HG02763 (cell line): ENCODE measurements at regions not wholly inside any gene's neighbourhood (a gene's known extent, or its start where the extent isn't known, plus 50 kb on each side); places are given as distances from the start of the nearest gene placed in this dataset.

Experiments
- ATAC-seq: cut with Tn5 transposase; IDR thresholded peaks from one replicate; pipeline ENCODE4 v1.9.1; 2021; ENCODE audit warnings: mild to moderate bottlenecking, moderate library complexity; ENCODE audit not compliant: unreplicated experiment

- ATAC-seq, result no peak
Measured at GRCh38 chr13:106919133-106919532, 351.2 kb upstream of the ARGLU1 start.

DNA sequence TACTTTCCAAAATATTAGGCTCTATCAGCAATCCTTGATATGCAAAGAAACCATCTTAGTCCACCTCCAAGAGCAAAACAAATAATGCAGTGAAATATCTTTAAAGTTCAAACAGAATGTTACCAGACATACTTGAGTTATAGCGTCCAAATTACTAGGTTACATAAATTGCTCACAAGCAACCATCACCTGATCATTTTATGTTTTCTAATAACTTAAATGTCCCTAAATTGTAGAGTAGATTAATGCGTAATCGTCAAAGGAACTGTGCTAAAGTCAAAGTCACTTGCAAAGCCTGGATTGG lies 350.6 kb upstream of the ARGLU1 start:
- ATAC-seq, result no peak

DNA sequence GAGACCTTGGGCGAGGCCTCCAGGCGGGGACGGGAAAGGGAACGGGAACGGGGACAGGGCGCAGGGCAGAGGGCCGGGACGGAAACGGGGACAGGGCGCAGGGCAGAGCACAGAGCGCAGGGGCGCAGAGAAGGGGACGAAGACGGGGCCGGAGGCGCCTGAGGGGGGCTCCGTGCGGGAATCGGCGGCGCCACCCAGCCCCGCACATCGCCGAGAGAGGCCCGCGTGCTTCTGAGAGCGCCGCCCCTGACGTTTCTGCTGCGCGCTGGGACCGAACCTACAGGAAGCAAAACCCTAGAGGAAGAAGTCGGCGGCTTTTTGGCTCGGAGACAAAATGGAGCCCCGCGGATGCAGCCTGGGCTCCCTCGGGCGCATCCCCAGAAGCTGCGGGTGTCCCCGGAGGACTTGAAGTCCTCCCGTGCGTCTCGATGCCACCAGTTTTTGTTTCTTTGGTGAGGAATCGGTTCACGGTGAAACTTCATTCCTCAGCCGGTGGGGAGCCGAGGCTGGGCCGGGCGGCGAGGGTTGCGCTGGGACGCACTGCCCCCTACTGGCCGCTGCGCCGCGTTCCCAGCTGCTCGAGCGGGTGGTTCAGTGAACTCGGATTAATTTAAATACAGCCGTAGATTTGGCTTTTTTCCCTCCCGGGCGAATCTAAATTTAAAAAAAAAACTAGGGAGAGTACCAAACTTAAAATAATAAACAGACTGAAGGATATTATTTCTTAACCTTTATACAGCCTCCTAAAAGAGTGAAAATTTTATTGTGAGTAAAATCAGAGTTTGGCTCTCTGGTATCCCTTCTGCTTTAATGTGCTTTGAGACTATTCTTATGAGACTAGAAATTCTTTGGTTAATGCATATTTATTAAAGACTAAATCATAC lies 350.0 kb upstream of the ARGLU1 start:
- ATAC-seq, result peak; percentile 96

- no peak for ATAC-seq
Measured at GRCh38 chr13:106917024-106917571, 349.2 kb upstream of the ARGLU1 start.

- ATAC-seq, result no peak
Measured at GRCh38 chr13:106916329-106916976, 348.5 kb upstream of the ARGLU1 start.

GRCh38 chr13:106915146-106915545 lies 347.2 kb upstream of the ARGLU1 start:
- ATAC-seq, result no peak

DNA sequence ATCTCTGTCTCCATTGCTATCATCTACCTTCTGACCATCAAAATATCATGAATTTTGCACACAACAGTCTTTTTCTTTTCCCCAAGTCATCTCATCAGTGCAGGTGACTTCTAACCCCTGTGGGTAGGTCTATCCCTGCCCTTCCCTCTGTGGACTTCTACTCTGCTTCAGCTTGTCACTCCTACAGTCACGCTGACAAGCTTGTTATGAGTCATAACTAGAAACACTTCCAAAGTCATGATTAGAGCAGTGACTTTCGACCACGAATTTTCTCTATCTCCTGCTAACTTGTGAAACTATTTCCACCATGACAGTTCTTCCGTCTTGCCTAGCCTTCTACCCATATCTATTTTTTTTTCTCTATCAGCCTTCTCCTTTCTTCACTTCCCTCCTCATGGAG lies 343.7 kb upstream of the ARGLU1 start:
- no peak for ATAC-seq

DNA sequence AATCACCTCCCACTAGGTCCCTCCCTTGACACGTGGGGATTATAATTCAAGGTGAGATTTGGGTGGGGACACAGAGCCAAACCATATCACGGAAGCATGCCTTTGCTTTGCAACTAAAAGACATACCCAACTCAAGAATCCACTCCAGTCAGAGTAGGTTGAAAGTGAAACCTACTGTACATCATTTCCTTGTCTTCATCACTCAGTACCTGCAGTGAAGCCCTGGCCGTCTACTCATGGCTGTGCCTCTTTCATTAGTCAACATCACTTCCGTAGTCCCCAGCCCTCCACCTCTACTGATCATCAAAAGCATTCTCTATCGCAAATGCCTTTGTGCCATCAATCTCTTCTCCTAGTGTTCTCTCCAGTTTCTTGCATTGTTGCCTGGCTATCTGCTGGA lies 343.1 kb upstream of the ARGLU1 start:
- ATAC-seq, result no peak

GRCh38 chr13:106906426-106906996 lies 338.6 kb upstream of the ARGLU1 start:
- ATAC-seq, result no peak

DNA sequence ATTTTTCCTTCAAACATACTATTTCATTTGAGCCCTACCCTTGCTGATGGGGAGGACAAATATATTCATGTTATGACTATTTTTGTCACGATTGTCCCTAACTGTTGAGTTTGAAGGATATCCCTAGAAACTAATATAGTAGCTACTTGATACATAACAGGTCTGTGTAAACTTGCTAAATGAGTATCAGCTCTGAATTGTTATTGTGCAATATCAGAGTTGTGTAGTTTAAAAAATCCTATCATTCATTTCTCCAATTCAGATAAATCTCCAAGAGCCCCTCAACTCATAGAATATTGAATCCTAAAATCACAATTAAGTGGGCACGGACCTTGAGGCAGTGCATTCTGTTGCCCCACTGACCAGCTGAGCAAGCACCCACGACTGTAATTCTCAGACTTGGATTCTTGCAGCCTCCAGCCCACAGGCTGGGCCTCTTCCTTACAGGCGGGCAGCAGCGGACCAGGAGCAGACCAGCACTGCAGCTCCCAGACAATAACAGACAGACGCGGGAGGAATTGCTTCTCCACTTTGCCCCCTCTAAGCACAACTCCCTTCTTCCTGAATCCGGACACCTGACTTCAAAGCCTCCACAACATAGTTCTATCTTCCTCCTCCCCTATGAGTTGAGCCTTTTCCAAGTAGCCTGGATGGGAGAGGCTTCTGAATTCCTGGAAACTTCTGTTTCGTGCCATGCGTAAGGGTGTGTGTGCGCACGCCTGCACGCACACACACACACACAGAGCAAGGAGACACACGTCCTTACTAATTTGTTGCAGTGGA lies 337.6 kb upstream of the ARGLU1 start:
- ATAC-seq, result no peak

DNA sequence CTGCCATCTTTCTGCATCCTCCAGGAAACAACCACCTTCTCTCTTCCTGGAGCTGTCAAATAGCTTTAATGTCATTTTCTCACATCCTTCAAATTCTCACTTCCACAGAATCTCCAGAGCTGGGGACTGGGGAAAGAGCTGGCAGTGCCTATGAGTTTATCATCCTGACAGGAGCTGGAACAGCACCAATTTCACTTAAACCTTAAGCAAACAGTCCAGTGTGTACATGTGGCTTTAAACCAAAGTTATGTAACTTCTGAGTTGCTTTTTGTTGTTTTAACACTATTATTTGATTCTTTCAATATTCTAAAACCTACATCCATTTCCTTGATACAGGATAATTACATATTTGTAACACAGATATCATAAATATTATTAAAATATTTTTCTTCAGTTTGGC lies 331.5 kb upstream of the ARGLU1 start:
- ATAC-seq, result no peak

DNA sequence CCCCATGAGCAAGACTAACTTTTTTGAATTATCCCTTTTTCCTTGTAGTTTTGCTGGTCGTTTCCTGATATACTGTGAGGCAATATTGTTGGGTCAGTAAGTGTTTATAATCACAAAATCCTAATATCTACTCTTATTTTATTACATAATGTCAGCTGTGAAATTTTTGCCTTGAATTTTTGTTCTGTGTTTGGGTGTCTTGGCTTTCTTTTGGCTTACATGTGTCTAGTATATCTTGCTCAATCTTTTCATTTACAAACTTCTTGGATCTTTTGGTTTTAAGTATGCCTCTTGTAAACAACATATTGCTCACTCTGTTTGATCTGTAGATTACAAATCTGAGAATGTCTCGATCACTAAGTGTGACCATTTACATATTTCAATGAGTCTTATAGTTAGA lies 330.3 kb upstream of the ARGLU1 start:
- no peak for ATAC-seq

GRCh38 chr13:106888148-106888547 lies 320.2 kb upstream of the ARGLU1 start:
- no peak for ATAC-seq

GRCh38 chr13:106887686-106888085 lies 319.7 kb upstream of the ARGLU1 start:
- ATAC-seq, result no peak

DNA sequence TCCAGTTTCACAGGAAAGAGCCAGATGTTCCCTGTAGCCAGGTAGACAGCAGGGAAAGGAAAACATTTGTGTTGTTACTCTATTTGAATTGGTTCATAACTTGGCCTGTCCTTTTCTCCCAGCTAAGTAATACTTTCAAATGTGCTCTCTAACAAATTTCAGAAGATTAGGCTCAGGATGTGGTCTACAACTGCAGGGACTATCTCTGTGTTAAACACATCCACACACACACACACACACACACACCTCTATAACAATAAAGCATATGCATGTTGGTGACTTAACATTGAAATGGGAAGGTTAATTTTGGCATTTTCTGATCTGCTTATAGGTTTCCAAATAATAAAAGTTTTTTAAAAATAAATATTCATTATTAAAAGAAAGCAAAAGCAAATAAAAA lies 316.0 kb upstream of the ARGLU1 start:
- ATAC-seq, result no peak

- ATAC-seq, result no peak
Measured at GRCh38 chr13:106882246-106882645, 314.3 kb upstream of the ARGLU1 start.

- no peak for ATAC-seq
Measured at GRCh38 chr13:106879806-106880205, 311.9 kb upstream of the ARGLU1 start.

DNA sequence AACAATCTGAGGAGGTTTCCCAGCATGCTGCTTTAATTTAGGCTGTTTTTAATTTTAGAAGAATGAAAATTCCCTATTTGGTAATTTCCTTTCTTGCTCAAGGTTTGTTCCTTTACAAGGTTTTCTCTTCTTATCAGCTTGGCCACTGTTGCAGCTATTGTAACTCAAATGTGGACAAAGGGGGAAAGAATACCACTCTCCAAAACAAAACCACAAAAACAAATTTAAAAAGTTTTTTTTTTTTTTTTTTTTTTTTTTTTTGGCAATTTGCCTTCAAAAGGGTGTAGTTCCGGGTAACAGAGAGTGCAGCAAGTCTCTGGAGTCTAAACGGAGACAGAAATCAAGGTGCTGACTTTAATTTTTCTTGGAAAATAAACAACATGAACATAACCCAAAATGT lies 306.4 kb upstream of the ARGLU1 start:
- no peak for ATAC-seq

GRCh38 chr13:106873810-106874209 lies 305.9 kb upstream of the ARGLU1 start:
- ATAC-seq, result no peak

DNA sequence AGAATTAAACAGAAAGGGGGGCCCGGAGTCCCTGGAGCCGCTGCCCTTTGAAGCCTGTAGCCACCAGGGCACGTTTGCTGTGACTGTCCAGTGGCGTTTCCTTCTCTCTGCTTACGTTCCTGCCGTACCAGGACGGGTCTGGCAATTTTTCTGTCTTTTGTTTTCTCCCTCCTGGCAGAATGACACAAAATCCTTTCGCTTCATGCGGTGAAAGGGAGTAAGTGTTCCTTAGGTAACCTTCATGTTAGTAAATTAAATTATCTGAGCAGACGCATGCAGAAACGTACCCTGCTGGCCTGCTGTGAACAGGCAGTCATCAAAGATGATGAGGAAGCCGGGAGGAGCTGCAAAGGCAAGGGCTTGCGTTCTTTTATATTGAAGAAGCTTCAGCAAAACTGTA lies 299.3 kb upstream of the ARGLU1 start:
- ATAC-seq, result no peak

GRCh38 chr13:106865716-106866440 lies 297.9 kb upstream of the ARGLU1 start:
- ATAC-seq, result no peak
